ENCODE measurements at regions not wholly inside any gene's neighbourhood (a gene's known extent, or its start where the extent isn't known, plus 50 kb on each side); places are given as distances from the start of the nearest gene placed in this dataset.

DNA sequence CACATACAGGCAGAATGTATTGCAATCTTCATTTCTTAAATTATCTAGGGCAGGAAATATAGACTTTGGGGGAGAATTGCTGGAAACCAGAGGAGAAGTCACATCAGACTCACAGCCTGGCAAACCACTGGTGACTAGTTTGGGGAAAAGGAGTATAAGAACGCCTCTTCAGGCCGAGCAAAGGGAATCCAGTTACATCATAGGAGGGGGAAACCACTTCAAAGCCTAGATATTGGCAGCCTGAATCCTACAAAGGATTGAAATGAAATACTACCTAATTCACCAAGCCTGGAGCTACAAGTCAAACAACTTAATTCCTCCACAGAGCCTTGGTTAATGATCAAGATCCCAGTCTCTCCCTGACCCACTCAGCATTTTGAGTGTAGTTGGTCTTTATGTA is 121.7 kb downstream of the SLC30A10 start:
- TF ChIP-seq, protein P1, sequence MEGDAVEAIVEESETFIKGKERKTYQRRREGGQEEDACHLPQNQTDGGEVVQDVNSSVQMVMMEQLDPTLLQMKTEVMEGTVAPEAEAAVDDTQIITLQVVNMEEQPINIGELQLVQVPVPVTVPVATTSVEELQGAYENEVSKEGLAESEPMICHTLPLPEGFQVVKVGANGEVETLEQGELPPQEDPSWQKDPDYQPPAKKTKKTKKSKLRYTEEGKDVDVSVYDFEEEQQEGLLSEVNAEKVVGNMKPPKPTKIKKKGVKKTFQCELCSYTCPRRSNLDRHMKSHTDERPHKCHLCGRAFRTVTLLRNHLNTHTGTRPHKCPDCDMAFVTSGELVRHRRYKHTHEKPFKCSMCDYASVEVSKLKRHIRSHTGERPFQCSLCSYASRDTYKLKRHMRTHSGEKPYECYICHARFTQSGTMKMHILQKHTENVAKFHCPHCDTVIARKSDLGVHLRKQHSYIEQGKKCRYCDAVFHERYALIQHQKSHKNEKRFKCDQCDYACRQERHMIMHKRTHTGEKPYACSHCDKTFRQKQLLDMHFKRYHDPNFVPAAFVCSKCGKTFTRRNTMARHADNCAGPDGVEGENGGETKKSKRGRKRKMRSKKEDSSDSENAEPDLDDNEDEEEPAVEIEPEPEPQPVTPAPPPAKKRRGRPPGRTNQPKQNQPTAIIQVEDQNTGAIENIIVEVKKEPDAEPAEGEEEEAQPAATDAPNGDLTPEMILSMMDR (optimal IDR thresholded peaks at IDR 0.05 in 1 of 3, IDR thresholded peaks at IDR 0.05 in 1 of 3, conservative IDR thresholded peaks at IDR 0.05 in 1 of 3; ENCODE audit: extremely low read depth in 1 of 3, insufficient read depth in 2 of 3, low read length in 3 of 3) = no peak
- TF ChIP-seq EZH2 (IDR thresholded peaks at IDR 0.05; ENCODE audit: low read length) = no peak
